Cardiac muscle cell (in vitro differentiated cells and primary cell): ENCODE measurements at regions not wholly inside any gene's neighbourhood (a gene's known extent, or its start where the extent isn't known, plus 50 kb on each side); places are given as distances from the start of the nearest gene placed in this dataset.

Experiments
- DNase-seq, 2 donors: peaks; one replicate each; pipeline versions ENCODE4 v3.0.0 to v3.0.0-alpha.2; 2010 to 2017; ENCODE audit warnings: low read depth in 1 of 2, low spot score in 1 of 2
- H3K27ac ChIP-seq: fragments of 200-600 bp; sonication (generic); 2 replicates; pipeline ENCODE4 v1.5.1; 2016
- H3K27me3 ChIP-seq: fragments of 200-600 bp; sonication (generic); 2 replicates; pipeline ENCODE4 v1.6.0; 2016; ENCODE audit warnings: control low read depth
- H3K36me3 ChIP-seq: fragments of 200-600 bp; sonication (generic); 2 replicates; pipeline ENCODE4 v1.5.1; 2016; ENCODE audit warnings: control low read depth
- H3K4me1 ChIP-seq: fragments of 200-600 bp; sonication (generic); 2 replicates; pipeline ENCODE4 v1.8.1; 2017; ENCODE audit warnings: low read depth, mild to moderate bottlenecking, mixed run types
- H3K4me3 ChIP-seq: fragments of 200-600 bp; sonication (generic); 2 replicates; pipeline ENCODE4 v1.5.1; 2016; ENCODE audit warnings: mild to moderate bottlenecking
- H3K9me3 ChIP-seq: fragments of 200-600 bp; sonication (generic); 2 replicates; pipeline ENCODE4 v1.5.1; 2017; ENCODE audit warnings: low read depth, mild to moderate bottlenecking, control low read depth
- TF ChIP-seq, protein P1 (sequence below): IDR thresholded peaks from 2 replicates; pipeline ENCODE4 v1.5.1; 2012; ENCODE audit warnings: low read depth, mild to moderate bottlenecking, low read length

DNA sequence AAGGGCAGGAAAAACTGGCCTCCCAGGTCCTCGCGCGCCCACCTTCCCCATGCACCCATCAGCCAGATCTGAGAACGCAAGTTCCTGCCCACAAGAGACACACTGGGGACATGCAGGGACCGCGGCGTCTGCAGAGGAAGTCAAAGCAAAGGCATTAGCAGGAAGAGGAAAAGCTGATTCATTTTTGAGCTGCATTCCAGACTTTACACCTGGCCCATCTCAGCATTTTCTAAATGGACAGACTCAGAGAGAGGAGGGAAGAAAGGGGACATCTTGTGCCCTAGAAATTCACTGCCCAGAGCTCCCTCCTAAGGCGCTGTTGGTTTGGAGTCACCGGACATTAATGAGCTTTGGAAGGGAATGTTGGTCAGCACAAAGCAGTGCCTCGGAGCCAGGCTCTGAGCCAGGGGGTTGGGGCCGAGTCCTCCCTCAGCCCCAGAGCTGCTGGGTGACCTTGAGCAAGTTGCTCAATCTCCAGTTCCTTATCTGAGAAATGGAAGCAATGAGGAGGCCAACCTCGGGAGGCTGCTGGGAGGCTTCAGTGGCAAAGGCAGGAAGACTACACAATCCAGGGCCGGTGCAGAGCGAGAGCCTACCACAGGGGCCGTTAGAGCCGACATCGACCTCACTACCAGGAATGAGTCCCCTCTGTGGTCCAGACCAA lies 150.5 kb upstream of the IQSEC1 start:
- TF ChIP-seq, protein P1, sequence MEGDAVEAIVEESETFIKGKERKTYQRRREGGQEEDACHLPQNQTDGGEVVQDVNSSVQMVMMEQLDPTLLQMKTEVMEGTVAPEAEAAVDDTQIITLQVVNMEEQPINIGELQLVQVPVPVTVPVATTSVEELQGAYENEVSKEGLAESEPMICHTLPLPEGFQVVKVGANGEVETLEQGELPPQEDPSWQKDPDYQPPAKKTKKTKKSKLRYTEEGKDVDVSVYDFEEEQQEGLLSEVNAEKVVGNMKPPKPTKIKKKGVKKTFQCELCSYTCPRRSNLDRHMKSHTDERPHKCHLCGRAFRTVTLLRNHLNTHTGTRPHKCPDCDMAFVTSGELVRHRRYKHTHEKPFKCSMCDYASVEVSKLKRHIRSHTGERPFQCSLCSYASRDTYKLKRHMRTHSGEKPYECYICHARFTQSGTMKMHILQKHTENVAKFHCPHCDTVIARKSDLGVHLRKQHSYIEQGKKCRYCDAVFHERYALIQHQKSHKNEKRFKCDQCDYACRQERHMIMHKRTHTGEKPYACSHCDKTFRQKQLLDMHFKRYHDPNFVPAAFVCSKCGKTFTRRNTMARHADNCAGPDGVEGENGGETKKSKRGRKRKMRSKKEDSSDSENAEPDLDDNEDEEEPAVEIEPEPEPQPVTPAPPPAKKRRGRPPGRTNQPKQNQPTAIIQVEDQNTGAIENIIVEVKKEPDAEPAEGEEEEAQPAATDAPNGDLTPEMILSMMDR, result no peak
- Histone ChIP-seq H3K9me3 (no peaks in the 10 kb centered on the region), H3K27me3 (no peaks in the 10 kb centered on the region), H3K4me1 (no peaks in the 10 kb centered on the region), H3K4me3 (no peak overlapping the region), H3K27ac (no peak overlapping the region), H3K36me3 (no peaks in the 10 kb centered on the region)
- peak in 1 of 2 donors; percentile 60 for DNase-seq

DNA sequence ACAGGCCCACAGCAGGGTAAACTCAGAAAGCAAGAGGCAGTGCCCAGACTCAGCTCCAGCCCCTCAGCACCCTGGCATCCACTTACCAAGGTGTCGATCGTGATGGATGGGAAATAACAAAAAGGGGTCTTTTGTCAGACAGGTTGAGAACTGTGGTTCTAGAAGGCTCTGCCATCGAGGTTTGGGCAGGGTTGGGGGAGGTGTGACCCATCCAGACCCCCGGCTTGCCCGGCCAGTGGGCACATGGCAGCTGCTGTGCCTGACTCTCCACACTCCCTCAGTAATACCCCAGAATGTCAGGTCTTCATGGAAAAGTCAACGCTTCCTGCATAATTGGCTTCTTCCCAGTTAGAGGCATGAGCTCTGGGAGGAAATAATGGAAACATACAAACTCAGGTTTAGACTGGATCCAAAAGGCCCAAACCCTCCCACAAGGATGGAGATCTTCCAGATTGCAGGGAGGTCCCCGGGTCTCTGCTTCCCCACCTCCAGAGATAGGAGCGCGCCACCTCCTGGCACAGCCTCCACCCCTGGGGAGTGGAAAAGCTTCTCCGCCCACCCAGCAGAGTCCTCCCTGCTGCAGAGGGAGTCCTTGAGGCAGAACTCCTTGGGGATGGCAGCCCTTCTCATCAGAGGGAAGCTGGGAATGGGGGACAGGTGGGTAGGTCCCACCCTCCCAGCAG lies 149.8 kb upstream of the IQSEC1 start:
- no peak overlapping the region for H3K27ac ChIP-seq
- no peaks in the 10 kb centered on the region for H3K27me3 ChIP-seq
- no peak overlapping the region for H3K4me3 ChIP-seq
- H3K9me3 ChIP-seq, result no peaks in the 10 kb centered on the region
- H3K36me3 ChIP-seq, result no peaks in the 10 kb centered on the region
- no peak for DNase-seq
- no peaks in the 10 kb centered on the region for H3K4me1 ChIP-seq
- TF ChIP-seq, protein P1, result no peak

DNA sequence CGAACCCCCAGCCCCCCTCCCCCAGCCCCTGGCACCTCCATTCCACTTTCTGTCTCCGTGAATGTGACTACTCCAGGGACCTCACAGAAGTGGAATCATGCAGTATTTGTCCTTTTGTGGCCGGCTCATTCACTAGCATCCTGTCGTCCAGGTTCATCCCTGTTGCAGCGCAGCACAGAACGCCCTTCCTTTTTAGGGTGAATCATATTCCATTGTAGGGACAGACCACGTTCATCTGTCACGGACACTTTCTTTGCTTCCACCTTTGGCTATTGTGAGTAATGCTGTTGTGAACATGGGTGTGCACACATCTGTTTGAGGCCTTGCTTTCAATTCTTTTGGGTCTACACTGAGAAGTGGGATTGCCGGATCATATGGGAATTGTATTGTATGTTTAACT lies 148.9 kb upstream of the IQSEC1 start:
- TF ChIP-seq, protein P1, result no peak
- H3K4me1 ChIP-seq, result no peaks in the 10 kb centered on the region
- no peaks in the 10 kb centered on the region for H3K27me3 ChIP-seq
- no peaks in the 10 kb centered on the region for H3K36me3 ChIP-seq
- H3K4me3 ChIP-seq, result no peak overlapping the region
- no peaks in the 10 kb centered on the region for H3K9me3 ChIP-seq
- H3K27ac ChIP-seq, result no peak overlapping the region
- no peak for DNase-seq

DNA sequence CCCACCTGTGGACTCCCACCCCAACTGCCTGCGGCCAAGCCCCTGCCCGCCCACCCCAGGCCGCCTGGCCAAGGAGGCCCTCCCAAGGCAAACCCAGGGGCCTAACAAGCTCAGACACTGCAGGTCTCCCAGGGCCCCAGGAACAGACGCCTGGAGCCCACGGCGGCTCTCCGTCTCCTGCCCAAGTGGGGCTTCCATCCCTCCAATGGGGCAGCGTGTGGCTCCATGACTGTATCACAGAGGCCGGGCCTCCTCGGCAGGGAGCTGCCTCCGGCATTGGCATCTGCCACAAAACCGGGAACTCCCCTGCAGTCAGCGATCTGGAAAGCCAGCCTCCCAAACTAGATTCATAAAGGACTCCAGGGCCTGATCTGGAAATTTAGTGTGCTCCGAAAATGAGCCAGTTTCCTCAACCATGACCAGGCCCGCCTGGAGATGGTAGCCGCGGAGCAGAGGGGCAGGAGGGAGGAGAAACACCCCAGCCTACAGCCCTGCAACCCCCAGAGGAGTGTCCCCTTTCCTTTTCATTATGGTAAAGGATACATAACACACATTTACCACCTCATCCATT lies 148.3 kb upstream of the IQSEC1 start:
- TF ChIP-seq, protein P1, result no peak
- H3K27me3 ChIP-seq, result no peaks in the 10 kb centered on the region

DNA sequence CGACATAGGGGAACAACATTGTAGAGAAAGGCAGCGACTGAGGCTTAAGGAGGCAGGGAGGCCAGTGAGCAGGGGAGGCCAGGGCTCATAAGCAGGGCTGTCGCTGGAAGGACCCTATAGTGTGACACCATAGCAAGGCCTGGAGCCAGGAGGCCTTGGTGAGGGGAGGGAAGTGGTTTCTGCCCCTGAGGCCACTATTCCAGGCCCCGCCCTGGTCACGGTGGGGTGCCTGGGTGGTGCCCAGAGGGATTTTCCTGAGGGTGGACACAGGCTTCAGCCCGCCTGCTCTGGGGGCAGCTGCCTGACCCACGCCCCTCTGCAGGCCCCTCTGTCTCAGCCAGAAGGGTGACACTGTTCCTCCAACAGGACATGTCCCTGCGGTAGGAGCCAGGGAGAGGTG lies 147.8 kb upstream of the IQSEC1 start:
- Histone ChIP-seq H3K9me3 (no peaks in the 10 kb centered on the region), H3K36me3 (no peaks in the 10 kb centered on the region), H3K4me3 (no peak overlapping the region), H3K4me1 (no peaks in the 10 kb centered on the region), H3K27me3 (no peaks in the 10 kb centered on the region), H3K27ac (no peak overlapping the region)
- DNase-seq, result no peak
- TF ChIP-seq, protein P1, result no peak

More for the DNA sequence above, 148.3 kb upstream of the IQSEC1 start:
- no peaks in the 10 kb centered on the region for H3K36me3 ChIP-seq
- H3K9me3 ChIP-seq, result no peaks in the 10 kb centered on the region
- H3K27ac ChIP-seq, result no peak overlapping the region
- no peak overlapping the region for H3K4me3 ChIP-seq
- no peak for DNase-seq
- H3K4me1 ChIP-seq, result no peaks in the 10 kb centered on the region
